K562 (cell line): ENCODE measurements at regions not wholly inside any gene's neighbourhood (a gene's known extent, or its start where the extent isn't known, plus 50 kb on each side); places are given as distances from the start of the nearest gene placed in this dataset.

Source experiments
- CREB3 ChIP-seq: fragments of 450-650 bp; conservative IDR thresholded peaks from 2 replicates; pipeline ENCODE4 v1.6.1; 2016; ENCODE audit warnings: missing genetic modification characterization, low read depth, mild to moderate bottlenecking, missing compliant biosample characterization, moderate library complexity
- HMG20A ChIP-seq: fragments of 450-650 bp; formaldehyde crosslinking; conservative IDR thresholded peaks from 2 replicates; pipeline ENCODE4 v1.4.0; 2020; ENCODE audit warnings: mild to moderate bottlenecking, mixed read lengths
- PCBP2 ChIP-seq: fragments of 200-400 bp; formaldehyde crosslinking; IDR thresholded peaks from 2 replicates; pipeline ENCODE4 v1.6.1; 2018; ENCODE audit warnings: low read length, low read depth, mild to moderate bottlenecking, moderate library complexity; ENCODE audit not compliant: poor library complexity, severe bottlenecking
- RCOR1 ChIP-seq, 2 experiments: IDR thresholded peaks; 2 replicates each; pipeline ENCODE4 v1.6.1; 2012; ENCODE audit warnings: low read depth in 2 of 2, low read length in 2 of 2, borderline replicate concordance in 1 of 2, improper control_type of control experiment in 1 of 2
- SAFB ChIP-seq: fragments of 200-400 bp; formaldehyde crosslinking; IDR thresholded peaks from 2 replicates; pipeline ENCODE4 v1.6.1; 2017; ENCODE audit warnings: low read depth, low read length, borderline replicate concordance
- SAP30 ChIP-seq: fragments of 200-600 bp; sonication (generic); IDR thresholded peaks from 2 replicates; pipeline ENCODE4 v1.6.1; 2012; ENCODE audit warnings: borderline replicate concordance, low read depth, mild to moderate bottlenecking, moderate library complexity, low read length, control low read depth, inconsistent platforms; ENCODE audit not compliant: insufficient read depth, poor library complexity, severe bottlenecking
- SETDB1 ChIP-seq: IDR thresholded peaks from one replicate; pipeline ENCODE4 v1.6.1; 2012; ENCODE audit warnings: low read length, control low read depth, inconsistent platforms
- TAF7 ChIP-seq: fragments of 450-650 bp; IDR thresholded peaks from 2 replicates; pipeline ENCODE4 v1.6.1; 2016; ENCODE audit warnings: missing genetic modification characterization, missing compliant biosample characterization
- THRB ChIP-seq: fragments of 450-650 bp; formaldehyde crosslinking; conservative IDR thresholded peaks from 2 replicates; pipeline ENCODE4 v1.4.0; 2022; ENCODE audit warnings: mild to moderate bottlenecking, missing genetic modification characterization
- ZBTB1 ChIP-seq: sonication (generic); formaldehyde crosslinking; IDR thresholded peaks from 2 replicates; pipeline ENCODE4 v1.8.1; 2023; ENCODE audit warnings: missing genetic modification reagents, low read depth, mild to moderate bottlenecking, borderline replicate concordance
- ZBTB26 ChIP-seq: fragments of 450-650 bp; formaldehyde crosslinking; IDR thresholded peaks from 2 replicates; pipeline ENCODE4 v1.4.0; 2022; ENCODE audit warnings: missing genetic modification characterization
- ZBTB5 ChIP-seq: fragments of 450-650 bp; IDR thresholded peaks from 2 replicates; pipeline ENCODE4 v1.6.1; 2017; ENCODE audit warnings: antibody characterized with exemption
- ZNF124 ChIP-seq: sonication (generic); formaldehyde crosslinking; IDR thresholded peaks from 2 replicates; pipeline ENCODE4 v1.8.1; 2022; ENCODE audit warnings: missing genetic modification reagents
- ZNF395 ChIP-seq: fragments of 200-800 bp; sonication (Bioruptor generic); IDR thresholded peaks from 2 replicates; pipeline ENCODE4 v1.6.1; 2017; ENCODE audit warnings: missing genetic modification characterization, missing compliant biosample characterization
- ZNF609 ChIP-seq: sonication (generic); formaldehyde crosslinking; IDR thresholded peaks from 2 replicates; pipeline ENCODE4 v1.8.1; 2023; ENCODE audit warnings: missing genetic modification reagents, mild to moderate bottlenecking, borderline replicate concordance

GRCh38 chr5:109571785-109572184 lies 117.9 kb upstream of the MAN2A1 start (continued):
- TF ChIP-seq ZNF609 (CRISPR knock-in tag): no peak
- no peak for TF ChIP-seq SAFB
- TF ChIP-seq ZNF124 (CRISPR knock-in tag): no peak
- no peak for TF ChIP-seq TAF7 (tag)
- TF ChIP-seq ZBTB1: no peak
- TF ChIP-seq RCOR1 (IDR thresholded peaks at IDR 0.05; ENCODE audit: borderline replicate concordance in 1 of 2, low read depth in 2 of 2, low read length in 2 of 2): peak in 1 of 2 experiments; percentile 83; a peak in 2 of 4 replicates
- no peak for TF ChIP-seq PCBP2
- no peak for TF ChIP-seq ZBTB26
- TF ChIP-seq ZBTB5: no peak
- no peak for TF ChIP-seq HMG20A
- no peak for TF ChIP-seq CREB3 (tag)
- no peak for TF ChIP-seq SETDB1
- no peak for TF ChIP-seq ZNF395 (CRISPR knock-in tag)
- no peak for TF ChIP-seq THRB
- no peak for TF ChIP-seq SAP30
